BLaER1 (cell line): ENCODE measurements at regions not wholly inside any gene's neighbourhood (a gene's known extent, or its start where the extent isn't known, plus 50 kb on each side); places are given as distances from the start of the nearest gene placed in this dataset.

ENCODE experiments used
- H3K27ac ChIP-seq: shearing (Covaris generic); formaldehyde crosslinking; 2 replicates; pipeline ENCODE4 v1.8.1; 2022
- H3K27me3 ChIP-seq: shearing (Covaris generic); formaldehyde crosslinking; 2 replicates; pipeline ENCODE4 v1.8.1; 2022
- H3K36me3 ChIP-seq: shearing (Covaris generic); formaldehyde crosslinking; 2 replicates; pipeline ENCODE4 v1.8.1; 2022
- H3K4me1 ChIP-seq: shearing (Covaris generic); formaldehyde crosslinking; 2 replicates; pipeline ENCODE4 v1.8.1; 2022
- H3K4me2 ChIP-seq: shearing (Covaris generic); formaldehyde crosslinking; 2 replicates; pipeline ENCODE4 v1.8.1; 2022
- H3K4me3 ChIP-seq: shearing (Covaris generic); formaldehyde crosslinking; 2 replicates; pipeline ENCODE4 v1.8.1; 2022
- H3K9ac ChIP-seq: shearing (Covaris generic); formaldehyde crosslinking; 2 replicates; pipeline ENCODE4 v1.8.1; 2022
- H3K9me3 ChIP-seq: shearing (Covaris generic); formaldehyde crosslinking; 2 replicates; pipeline ENCODE4 v1.8.1; 2022
- H4K20me1 ChIP-seq: shearing (Covaris generic); formaldehyde crosslinking; 2 replicates; pipeline ENCODE4 v1.8.1; 2022
- Cebpa-rat ChIP-seq: shearing (Covaris generic); IDR thresholded peaks from 2 replicates; pipeline ENCODE4 v1.8.1; 2022

DNA sequence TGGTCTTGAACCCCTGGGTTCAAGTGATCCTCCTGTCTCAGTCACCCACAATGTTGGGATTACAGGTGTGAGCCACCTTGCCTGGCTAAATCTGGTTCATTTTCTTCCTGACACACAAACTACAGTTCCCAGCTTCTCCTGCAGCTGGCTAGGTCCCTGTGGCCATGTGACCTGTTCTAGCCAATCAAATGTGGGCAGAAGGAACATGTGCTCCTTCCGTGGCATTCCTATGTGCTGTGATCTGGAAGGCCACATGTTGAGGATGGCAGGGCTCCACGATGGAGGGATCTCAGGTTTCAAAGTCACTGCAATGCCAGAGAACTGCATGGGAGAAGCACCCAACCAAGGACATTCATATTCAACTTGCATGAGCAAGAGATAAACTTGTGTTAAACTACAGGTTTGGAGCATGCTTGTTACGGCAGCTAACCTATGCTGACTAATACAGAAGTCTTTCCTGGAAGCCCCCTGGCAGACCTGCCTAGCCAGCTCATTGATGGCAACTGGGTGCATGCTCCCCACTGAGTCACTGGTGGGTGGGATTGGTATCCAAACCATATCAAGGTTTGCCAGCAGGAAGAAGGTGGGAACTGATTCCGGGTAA is 86.0 kb downstream of the RPS6KA4 start:
- H3K36me3 ChIP-seq: no peaks in the 10 kb centered on the region
- no peak overlapping the region for H3K4me3 ChIP-seq
- H3K9ac ChIP-seq: no peak overlapping the region
- no peaks in the 10 kb centered on the region for H3K9me3 ChIP-seq
- TF ChIP-seq Cebpa-rat: no peak
- peaks cover 100% of the 10 kb centered on the region for H3K4me1 ChIP-seq
- 0 out of 2 replicates have a peak overlapping the region, but pooled peaks have one; percentile 40 for H3K27ac ChIP-seq
- H4K20me1 ChIP-seq: no peaks in the 10 kb centered on the region
- no peaks in the 10 kb centered on the region for H3K27me3 ChIP-seq
- H3K4me2 ChIP-seq: peak overlapping the region; percentile 83

DNA sequence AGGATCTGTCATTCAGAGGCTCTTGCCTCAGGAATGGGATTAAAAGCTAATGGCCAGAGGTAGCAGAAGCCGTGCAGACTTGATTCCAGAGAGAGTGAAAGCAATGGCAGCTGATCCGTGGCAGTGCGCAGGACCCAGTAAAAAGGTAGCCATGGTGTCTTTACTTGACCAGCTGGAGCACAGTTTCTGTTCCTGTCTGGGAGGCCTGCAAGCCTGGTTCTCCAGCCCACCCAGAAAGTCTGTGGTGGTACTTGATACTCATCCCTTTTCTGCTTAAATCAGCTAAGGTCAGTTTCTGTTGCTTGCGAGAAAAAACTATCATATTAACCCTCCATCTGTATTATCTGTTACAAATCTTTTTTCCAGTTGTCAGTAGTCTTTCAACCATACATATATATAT is 86.7 kb downstream of the RPS6KA4 start:
- Histone ChIP-seq H3K4me3 (no peak overlapping the region), H3K36me3 (no peaks in the 10 kb centered on the region), H3K9ac (no peak overlapping the region), H3K4me2 (peak overlapping the region; percentile 83), H3K9me3 (no peaks in the 10 kb centered on the region), H3K27ac (no peak overlapping the region), H3K4me1 (peaks cover 100% of the 10 kb centered on the region), H3K27me3 (no peaks in the 10 kb centered on the region), H4K20me1 (no peaks in the 10 kb centered on the region)
- TF ChIP-seq Cebpa-rat: no peak

DNA sequence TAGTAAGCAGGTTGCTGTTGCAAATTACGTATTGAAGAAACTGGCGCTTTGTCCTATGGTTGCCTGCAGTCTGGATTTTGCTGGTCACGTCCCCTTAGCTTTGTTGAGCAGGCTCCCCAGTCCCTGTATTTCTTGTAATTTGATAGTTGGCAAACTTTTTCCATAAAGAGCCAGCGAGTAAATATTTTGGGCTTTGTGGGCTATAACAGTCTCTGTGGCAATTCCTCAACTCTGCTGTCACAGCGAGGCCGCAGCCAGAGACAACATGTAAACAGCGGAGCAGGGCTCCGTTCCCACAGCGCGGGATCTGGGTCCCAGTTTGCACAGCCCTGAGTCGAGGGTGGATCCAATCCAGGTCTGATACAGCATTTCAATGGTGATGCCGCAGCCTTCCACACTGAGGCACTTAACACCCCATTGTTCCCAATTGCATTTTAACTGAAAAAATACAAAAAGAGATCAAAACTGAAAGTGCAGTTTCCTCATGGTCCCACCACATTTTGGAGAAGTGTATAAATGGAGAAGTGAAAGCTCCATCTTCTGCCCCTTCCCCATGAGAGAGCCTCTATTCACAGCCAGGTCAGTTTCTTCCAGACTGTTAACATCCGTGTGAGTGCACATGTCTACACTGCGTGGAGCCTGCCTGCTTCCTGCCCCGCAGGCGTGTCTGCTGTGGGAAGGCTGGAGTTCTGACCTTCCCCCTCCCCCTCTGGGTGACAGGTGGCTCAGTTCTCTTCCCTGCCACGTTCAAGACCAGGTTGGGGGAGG is 89.1 kb downstream of the RPS6KA4 start:
- no peaks in the 10 kb centered on the region for H4K20me1 ChIP-seq
- H3K4me3 ChIP-seq: peak overlapping the region; percentile 62
- peaks cover 84% of the 10 kb centered on the region for H3K4me1 ChIP-seq
- H3K4me2 ChIP-seq: peak overlapping the region; percentile 98
- H3K9me3 ChIP-seq: no peaks in the 10 kb centered on the region
- H3K9ac ChIP-seq: peak overlapping the region; percentile 73
- H3K36me3 ChIP-seq: no peaks in the 10 kb centered on the region
- TF ChIP-seq Cebpa-rat: no peak
- no peaks in the 10 kb centered on the region for H3K27me3 ChIP-seq
- H3K27ac ChIP-seq: peak overlapping the region; percentile 87

DNA sequence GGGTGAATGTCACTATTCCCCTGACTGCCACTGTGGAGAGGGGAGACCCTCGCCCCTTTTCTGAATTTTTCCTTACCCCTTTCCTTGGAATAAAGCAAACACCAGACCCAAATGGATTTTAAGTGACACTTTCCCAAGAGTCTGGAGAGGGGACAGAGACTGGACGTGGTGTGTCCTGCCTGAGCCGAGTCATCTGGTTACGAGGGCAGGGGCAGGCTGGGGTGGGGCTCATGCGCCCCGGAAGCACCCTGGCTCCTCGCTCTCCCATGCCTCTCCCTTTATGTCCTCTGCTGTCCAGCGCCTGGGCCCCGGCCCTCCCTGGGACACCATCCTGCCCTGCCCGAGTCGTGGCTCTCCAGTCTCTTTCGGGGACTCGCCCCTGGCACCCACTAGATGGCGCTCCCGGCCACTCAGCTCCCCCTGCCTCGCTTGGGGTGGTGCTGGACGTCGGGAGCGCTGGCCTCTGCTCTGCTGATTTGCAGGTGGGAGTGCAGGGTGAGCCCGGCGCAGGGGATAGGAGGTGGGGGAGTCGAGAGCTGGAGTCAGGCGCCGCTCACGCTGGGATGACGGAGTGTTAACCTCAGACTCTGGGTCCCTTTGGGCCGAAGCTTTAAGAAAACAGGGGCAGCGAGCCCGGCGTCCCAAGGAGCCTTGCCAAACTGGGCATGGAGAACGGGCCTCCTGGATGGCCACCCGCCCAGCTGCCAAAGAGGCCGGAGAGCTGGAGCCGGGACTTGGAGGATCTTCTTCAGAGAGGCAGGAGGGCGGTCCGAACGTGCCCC is 89.8 kb downstream of the RPS6KA4 start:
- Histone ChIP-seq H3K27me3 (no peaks in the 10 kb centered on the region), H4K20me1 (no peaks in the 10 kb centered on the region), H3K4me2 (peak overlapping the region; percentile 98), H3K36me3 (no peaks in the 10 kb centered on the region), H3K9me3 (no peaks in the 10 kb centered on the region), H3K9ac (peak overlapping the region; percentile 73), H3K4me1 (peaks cover 76% of the 10 kb centered on the region), H3K4me3 (peak overlapping the region; percentile 62), H3K27ac (peak overlapping the region; percentile 87)
- TF ChIP-seq Cebpa-rat: no peak

DNA sequence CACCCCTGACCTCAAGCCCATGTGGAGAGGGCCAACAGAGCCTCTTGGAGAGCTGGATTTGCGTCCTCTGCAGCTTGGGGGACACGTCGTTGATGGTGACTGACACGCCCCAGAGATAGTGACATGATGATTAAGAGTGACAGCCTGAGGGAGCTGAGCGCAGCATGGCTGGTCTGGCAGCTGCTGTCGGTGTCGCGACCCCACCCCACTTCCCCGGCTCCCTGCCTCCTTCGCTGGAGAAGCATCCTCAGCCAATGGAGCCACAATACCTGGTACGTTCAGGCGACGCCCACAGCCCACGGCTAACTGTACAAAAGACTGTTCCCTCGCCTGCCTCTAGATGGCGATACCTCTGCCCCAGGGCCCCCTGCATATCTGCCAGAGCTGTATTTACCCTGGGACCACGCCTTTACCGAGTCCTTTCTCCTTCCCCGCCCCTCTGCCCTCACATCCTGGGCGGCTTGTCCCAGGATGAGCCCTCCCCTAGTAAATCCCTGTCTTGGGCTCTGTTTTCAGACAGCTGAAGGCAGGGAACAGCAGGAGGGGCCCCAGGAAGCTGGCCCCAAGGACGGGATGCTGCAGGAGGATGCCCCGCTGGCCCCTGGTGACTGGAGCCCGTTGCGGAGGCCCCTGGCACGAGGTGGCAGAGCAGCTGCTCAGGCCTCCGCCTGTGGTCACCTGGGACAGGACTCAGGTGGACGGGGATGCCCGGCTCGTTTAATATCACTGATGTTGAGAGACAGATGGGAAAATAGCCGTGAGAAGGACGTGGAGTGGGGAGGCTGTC is 90.6 kb downstream of the RPS6KA4 start:
- TF ChIP-seq Cebpa-rat: no peak
- H3K36me3 ChIP-seq: no peaks in the 10 kb centered on the region
- peak overlapping the region; percentile 62 for H3K4me3 ChIP-seq
- H4K20me1 ChIP-seq: no peaks in the 10 kb centered on the region
- H3K27me3 ChIP-seq: no peaks in the 10 kb centered on the region
- H3K4me2 ChIP-seq: peak overlapping the region; percentile 98
- H3K4me1 ChIP-seq: peaks cover 68% of the 10 kb centered on the region
- peak overlapping the region; percentile 87 for H3K27ac ChIP-seq
- no peaks in the 10 kb centered on the region for H3K9me3 ChIP-seq
- peak overlapping the region; percentile 73 for H3K9ac ChIP-seq

DNA sequence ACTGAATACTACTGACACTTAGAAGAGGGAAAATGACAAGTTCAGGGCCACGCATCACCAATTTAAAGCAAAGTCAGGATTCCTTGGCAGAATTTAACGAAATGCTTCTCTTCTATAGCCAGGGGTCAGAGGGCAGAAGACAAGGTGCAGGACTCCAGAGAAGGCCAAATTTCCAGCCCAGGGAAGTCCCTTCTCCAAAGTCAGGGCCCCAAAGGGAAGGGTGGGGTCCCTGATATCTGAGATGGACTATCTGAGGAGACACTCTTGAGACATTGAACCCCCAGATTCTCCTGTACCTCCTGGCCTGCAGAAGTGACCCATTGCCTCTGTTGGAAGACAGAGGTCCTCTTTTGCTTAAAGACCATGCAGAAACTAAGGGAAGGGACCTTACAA is 91.2 kb downstream of the RPS6KA4 start:
- Histone ChIP-seq H4K20me1 (no peaks in the 10 kb centered on the region), H3K4me3 (no peak overlapping the region), H3K27me3 (no peaks in the 10 kb centered on the region), H3K27ac (no peak overlapping the region), H3K36me3 (no peaks in the 10 kb centered on the region), H3K9me3 (no peaks in the 10 kb centered on the region), H3K9ac (no peak overlapping the region), H3K4me1 (peaks cover 64% of the 10 kb centered on the region), H3K4me2 (peak overlapping the region; percentile 98; the same call in 1 of the 2 replicates)
- no peak for TF ChIP-seq Cebpa-rat

DNA sequence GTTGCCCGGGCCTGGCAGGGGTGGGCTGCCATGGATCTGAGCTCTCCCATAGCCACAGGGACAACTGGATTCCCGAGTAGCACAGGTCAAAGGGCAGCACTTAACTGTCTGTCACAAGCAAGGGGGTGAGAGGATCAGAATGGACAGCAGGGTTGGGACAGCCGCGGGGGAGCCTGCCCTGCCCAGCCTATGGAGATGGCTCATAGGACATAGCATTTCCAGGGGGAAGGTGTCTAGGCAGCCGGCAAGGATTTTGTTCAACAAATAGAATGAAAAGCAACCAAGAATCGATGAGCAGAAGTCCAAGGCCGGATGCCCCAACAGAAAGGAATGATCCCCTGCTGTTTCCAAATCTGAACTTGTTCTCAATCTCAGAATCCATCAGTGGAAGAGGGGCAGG is 92.9 kb downstream of the RPS6KA4 start:
- TF ChIP-seq Cebpa-rat: no peak
- Histone ChIP-seq H3K4me2 (no peak overlapping the region), H3K27ac (no peak overlapping the region), H4K20me1 (no peaks in the 10 kb centered on the region), H3K9me3 (no peaks in the 10 kb centered on the region), H3K4me1 (peaks cover 57% of the 10 kb centered on the region), H3K27me3 (no peaks in the 10 kb centered on the region), H3K9ac (no peak overlapping the region), H3K36me3 (no peaks in the 10 kb centered on the region), H3K4me3 (no peak overlapping the region)

DNA sequence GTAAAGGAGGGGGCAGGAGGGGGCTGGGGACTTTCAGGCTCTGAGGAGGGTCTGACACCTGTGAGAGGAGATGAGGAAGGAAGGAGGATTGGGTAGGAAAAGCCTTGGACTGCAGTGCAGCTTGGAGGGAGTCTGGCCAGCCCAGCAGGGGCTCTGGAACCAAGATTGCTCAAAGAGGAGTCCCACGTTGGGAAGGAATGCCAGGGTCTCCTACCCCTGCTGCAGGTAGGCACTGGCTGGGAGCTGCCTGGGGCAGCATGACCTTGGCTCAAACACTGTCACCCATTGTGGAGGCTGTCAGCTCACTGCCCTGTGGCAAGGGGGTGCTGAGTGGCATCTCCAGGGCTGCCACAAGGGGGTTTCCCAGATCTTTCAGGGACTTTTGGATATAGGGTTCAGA is 94.5 kb downstream of the RPS6KA4 start:
- Histone ChIP-seq H3K9me3 (no peaks in the 10 kb centered on the region), H3K27ac (no peak overlapping the region), H3K4me2 (no peak overlapping the region), H3K4me3 (no peak overlapping the region), H3K4me1 (peaks cover 41% of the 10 kb centered on the region), H3K9ac (no peak overlapping the region), H3K36me3 (no peaks in the 10 kb centered on the region), H3K27me3 (no peaks in the 10 kb centered on the region), H4K20me1 (no peaks in the 10 kb centered on the region)
- TF ChIP-seq Cebpa-rat: no peak

DNA sequence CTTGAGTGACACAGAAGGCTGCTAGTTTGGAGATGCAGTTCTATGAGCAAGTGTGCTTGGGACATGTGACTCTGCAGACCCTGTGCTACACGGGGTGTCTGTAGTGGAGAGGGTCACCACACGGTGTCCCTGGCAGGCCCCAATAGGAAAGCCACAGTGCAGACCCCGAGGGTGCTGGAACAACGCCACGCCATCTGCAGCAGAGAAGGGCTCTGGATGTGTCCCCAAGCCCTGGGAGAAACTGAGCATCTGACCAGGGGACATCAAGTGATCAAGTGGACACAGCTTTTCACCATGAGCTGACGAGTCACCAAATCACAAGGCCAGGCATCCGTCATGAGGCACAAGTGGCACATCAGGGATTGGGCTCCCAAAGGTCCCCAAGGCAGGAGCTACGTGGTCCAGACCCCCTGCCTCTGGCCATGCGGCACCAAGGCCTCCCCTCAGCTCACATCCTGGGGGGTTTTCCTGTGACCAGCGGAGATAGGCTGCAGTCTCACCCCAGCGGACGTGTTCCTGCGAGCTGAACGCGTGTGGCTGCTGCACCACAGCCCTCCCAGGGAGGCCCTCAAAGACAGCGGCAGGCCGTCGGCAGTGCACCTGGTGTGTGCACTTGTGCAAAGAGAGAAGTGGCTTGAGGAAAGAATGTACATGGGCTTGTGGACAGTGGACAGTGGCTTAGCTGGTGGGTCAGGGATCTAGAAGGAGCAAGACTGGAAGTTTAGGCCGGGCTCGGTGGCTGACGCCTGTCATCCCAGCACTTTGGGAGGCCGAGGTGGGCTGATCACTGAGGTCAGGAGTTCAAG is 96.7 kb downstream of the RPS6KA4 start:
- Histone ChIP-seq H3K9me3 (no peaks in the 10 kb centered on the region), H3K27me3 (no peaks in the 10 kb centered on the region), H3K36me3 (no peaks in the 10 kb centered on the region), H4K20me1 (no peaks in the 10 kb centered on the region), H3K4me3 (no peak overlapping the region), H3K27ac (no peak overlapping the region), H3K4me1 (peaks cover 23% of the 10 kb centered on the region), H3K9ac (no peak overlapping the region), H3K4me2 (peak overlapping the region; percentile 53)
- no peak for TF ChIP-seq Cebpa-rat
